GM18498 (cell line): ENCODE measurements at regions not wholly inside any gene's neighbourhood (a gene's known extent, or its start where the extent isn't known, plus 50 kb on each side); places are given as distances from the start of the nearest gene placed in this dataset.

Experiments used
- ATAC-seq: cut with Tn5 transposase; IDR thresholded peaks from one replicate; pipeline ENCODE4 v1.9.1; 2021; ENCODE audit warnings: mild to moderate bottlenecking, moderate library complexity; ENCODE audit not compliant: unreplicated experiment

DNA sequence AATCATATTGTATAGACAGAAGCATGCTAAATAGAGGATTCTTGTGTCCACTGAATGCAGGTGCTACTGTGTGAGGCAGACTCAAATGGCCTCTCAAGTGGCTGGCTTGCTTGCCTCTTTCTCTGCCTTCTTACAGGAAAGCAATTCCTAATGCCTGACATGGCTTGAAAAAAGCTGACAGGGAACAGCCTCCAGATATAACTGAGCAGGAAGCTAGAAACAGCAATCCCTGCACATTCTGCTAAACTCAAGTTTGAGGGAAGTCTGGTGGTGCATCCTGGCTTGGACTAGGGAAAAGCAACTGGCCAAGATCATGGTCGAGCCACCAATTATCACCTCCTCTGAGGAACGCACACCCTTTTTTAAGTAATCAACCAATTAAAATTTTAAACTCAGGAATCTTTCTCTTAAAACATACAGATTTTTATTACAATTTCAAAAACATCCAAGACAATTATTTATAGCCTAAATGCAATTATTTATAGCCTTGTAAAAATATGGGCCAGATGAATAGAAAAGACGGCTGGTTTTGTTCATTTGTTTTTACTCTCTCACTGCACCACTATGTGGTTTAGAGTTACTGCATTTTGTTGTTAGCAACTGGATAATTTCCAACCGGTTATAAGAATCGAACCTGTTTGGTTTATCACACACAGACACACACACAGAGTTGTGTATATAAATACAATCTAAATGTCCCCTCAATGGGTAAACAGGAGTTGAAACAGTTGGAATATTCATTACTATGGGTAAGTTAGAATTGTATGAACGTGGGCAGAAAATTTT, 290.9 kb upstream of the ANKRD55 start:
- no peak for ATAC-seq

DNA sequence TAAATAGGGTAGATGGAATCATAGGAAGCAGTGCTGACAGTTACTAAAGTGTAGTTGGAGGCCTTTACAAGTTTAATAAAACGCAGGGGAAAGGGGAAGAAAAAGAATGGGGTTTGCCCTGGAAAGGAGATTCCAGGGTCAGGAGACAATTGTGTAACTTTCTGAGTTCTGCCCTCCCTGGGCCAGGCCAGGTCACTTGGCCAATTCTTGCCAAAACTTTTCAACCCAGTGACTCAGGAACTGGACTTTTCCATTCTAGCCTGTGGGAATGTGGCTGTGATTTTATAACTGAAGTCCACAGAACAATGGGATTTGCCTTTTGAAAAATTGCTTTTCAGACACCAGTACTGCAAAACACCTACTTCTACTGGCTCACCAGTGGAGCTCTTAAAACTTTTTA, 289.8 kb upstream of the ANKRD55 start:
- ATAC-seq = no peak

GRCh38 chr5:56522169-56522568, 289.0 kb upstream of the ANKRD55 start:
- ATAC-seq = no peak

GRCh38 chr5:56520986-56521730, 288.0 kb upstream of the ANKRD55 start:
- no peak for ATAC-seq

DNA sequence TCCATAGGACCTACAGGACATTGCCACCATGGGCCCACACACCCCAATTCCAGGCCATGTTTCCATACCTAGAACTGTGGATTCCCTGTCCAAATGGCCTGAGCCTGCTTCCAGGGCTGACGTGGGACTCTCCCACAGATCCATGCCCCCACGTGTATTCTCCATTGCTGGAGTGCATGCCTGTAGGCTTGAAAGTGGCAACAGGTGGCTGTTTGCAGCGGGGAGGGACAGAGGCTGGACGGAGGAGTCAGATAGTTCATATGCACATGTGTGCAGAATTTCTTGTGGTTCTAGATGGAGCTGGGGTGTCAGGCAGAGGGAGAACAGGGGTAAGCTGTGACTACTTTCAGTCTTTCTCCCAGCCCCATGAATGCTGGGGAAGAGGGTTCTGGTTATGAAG, 285.7 kb upstream of the ANKRD55 start:
- ATAC-seq = no peak

- no peak for ATAC-seq
These were observed 283.9 kb upstream of the ANKRD55 start for GRCh38 chr5:56517011-56517416.

DNA sequence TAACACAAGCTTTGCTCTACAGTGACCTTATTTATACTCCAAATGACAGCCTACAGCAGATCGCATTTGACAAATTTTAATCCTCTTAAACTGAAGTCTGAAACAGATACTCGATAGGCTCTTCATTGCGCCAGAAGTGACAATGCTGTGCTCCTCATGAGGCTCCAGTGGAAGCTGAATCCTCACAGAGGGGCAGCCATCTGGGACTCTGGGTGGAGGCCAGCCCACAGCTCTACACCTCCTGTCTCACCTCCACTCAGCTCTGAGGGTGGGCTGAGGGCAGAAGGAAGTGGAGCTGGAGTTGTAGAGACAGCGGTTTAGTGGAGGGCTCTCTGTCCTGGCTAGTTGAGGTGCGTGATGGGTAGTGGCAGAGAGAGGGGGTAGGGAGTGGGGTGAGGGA, 283.3 kb upstream of the ANKRD55 start:
- no peak for ATAC-seq

- no peak for ATAC-seq
These were observed 282.9 kb upstream of the ANKRD55 start for GRCh38 chr5:56516035-56516434.

- no peak for ATAC-seq
These were observed 281.9 kb upstream of the ANKRD55 start for GRCh38 chr5:56515011-56515410.

DNA sequence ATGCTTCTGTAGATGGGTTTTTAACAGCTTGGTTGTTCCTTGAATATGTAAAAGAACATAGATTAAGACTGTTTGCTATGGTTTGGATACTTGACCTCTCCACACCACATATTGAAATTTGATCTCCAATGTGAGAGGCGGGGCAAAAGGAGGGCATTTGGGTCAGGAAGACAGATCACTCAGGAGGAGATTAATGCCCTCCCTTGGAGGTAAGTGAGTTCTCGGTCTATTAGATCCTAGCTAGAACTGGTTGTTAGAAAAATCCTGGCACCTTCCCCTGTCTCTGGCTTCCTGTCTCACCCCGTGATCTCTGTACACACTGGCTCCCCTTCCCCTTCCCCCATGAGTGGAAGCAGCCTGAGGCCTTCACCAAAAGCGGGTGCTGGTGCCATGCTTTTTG, 281.1 kb upstream of the ANKRD55 start:
- no peak for ATAC-seq

GRCh38 chr5:56513141-56513540, 280.0 kb upstream of the ANKRD55 start:
- no peak for ATAC-seq

DNA sequence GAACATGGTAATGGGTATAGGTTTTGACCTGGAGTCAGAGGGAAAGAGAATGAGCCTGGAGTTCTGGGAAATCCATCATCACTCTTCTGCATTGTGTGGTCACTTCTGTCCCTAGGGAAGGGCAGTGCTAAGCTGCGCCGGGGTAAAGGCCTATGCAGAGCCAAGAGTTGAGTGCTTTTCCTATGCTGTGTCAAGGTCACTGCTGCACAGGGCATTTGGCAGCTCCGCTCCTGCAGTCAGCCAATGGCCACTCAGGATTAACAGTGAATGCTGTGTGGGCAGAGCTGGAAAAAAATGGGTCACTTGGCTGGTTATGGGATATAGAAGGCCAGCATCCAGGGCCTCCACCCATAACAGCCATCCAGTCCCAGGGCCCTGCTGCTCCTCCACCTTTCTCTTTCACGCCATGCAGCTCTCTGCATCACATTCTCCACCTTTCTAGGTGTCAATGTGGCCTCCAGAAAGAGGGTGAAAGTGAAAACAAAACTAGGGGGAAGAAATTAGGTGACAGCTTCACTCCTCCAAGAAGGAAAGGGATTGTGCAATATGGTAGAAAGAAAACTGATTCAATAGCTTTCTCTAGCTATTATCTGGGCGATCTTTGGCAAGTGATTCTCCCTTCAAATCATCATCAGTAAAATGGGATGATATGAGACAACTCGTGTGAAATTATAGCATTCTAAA, 279.3 kb upstream of the ANKRD55 start:
- ATAC-seq = no peak

GRCh38 chr5:56511326-56511841, 278.3 kb upstream of the ANKRD55 start:
- ATAC-seq = no peak

- ATAC-seq = no peak
These were observed 275.1 kb upstream of the ANKRD55 start for GRCh38 chr5:56508249-56508648.

DNA sequence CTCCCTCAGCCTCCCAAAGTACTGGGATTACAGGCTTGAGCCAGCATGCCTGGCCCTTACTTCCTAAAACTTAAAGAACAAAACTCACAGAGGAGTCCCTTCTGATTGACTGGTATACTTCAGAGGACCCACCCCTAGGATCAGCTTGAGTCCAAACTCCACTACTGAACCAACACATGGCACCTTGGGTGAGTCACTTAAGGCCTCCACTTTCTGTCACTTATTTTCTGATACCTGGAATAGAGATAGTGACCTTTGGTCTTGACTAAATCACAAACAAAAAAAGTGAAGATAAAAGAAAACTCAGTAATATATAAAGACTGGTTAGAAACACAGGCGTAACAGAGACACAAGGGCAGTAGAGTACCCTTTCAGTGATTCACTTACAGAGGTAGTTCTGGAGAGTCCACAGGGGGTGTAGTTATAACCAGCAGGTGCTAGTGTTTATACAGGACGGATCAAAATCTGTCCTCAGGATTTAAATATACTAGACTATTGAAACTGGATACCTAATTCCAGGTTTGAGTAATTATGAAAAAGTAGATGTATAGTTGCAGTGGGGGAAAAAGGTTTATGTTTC, 274.3 kb upstream of the ANKRD55 start:
- ATAC-seq = no peak

GRCh38 chr5:56506211-56506965, 273.3 kb upstream of the ANKRD55 start:
- no peak for ATAC-seq

- ATAC-seq = no peak
These were observed 270.8 kb upstream of the ANKRD55 start for GRCh38 chr5:56503929-56504328.

DNA sequence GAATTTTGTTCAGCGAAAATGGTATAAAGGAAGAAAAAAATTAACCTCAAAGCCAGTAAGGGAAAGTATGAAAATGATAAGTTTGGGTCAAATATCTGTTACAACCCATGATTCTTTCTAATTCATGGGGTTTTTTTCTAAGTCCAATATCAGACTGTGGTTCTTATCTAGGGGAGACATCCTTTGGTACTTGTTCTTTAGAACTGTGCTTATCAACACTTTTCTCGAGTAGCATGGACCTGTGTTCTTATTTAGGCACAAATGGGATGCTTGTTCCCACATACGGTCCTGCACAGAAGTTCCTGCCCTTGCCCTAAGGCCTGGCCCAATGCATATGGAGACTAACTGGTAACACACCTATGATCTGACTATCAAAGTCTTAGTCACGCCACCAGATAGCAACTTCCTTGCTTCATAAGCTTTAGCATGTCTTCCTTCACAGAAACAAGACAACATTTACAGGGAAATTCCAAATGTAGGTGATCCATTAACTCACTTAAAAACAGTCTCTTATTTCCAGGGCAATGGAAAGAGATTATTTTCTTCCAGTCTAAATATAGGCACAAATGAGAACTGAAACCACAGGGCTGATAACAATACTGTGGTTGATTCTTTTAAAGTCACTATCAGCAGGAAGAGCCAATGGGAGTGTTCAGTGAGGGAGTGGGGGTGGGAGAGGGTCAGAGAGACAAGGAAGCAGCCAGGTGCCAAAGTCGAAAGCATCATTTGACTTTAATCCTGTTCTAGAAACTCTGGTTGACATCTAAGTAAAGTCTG, 268.8 kb upstream of the ANKRD55 start:
- ATAC-seq = no peak

- no peak for ATAC-seq
These were observed 266.8 kb upstream of the ANKRD55 start for GRCh38 chr5:56499901-56500300.

DNA sequence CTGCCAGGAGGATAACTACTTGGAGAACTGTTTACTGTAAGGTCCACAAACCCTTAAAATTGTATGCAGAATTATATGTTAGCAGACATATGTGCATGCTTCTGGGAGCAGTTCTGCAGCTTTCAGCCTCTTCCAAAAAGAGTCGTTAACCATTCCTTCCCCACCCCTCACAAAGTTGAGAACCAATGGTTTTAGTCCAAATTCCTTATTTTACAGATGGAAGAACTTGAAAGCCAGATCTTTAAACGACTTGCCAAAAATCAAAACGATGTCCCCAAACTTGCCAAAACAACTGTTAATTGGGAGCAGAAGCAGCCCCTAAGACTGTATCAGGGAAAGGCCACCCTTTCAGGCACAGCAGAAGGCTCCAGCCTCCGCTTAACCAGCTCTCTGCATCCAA, 266.4 kb upstream of the ANKRD55 start:
- no peak for ATAC-seq
